Neural progenitor cell (in vitro differentiated cells): ENCODE measurements at regions not wholly inside any gene's neighbourhood (a gene's known extent, or its start where the extent isn't known, plus 50 kb on each side); places are given as distances from the start of the nearest gene placed in this dataset.

Experiments
- DNase-seq: peaks from one replicate; pipeline ENCODE4 v3.0.0-alpha.2; 2016; ENCODE audit warnings: low spot score
- H2AFZ ChIP-seq: fragments of 200-600 bp; sonication (generic); replicated peaks from 2 replicates; pipeline ENCODE4 v1.6.1; 2016; ENCODE audit warnings: antibody characterized with exemption
- H3F3A ChIP-seq: fragments of 200-600 bp; sonication (generic); 2 replicates; pipeline ENCODE4 v1.6.1; 2016; ENCODE audit warnings: antibody characterized with exemption, low read depth
- H3K27ac ChIP-seq: fragments of 200-600 bp; sonication (generic); 2 replicates; pipeline ENCODE4 v1.5.1; 2016; ENCODE audit warnings: mild to moderate bottlenecking
- H3K27me3 ChIP-seq: fragments of 200-600 bp; sonication (generic); 2 replicates; pipeline ENCODE4 v1.6.1; 2016; ENCODE audit warnings: mild to moderate bottlenecking, moderate library complexity
- H3K36me3 ChIP-seq: fragments of 200-600 bp; sonication (generic); 2 replicates; pipeline ENCODE4 v1.5.1; 2016
- H3K4me1 ChIP-seq: fragments of 200-600 bp; sonication (generic); 2 replicates; pipeline ENCODE4 v1.6.1; 2016; ENCODE audit warnings: mixed run types
- H3K4me2 ChIP-seq: fragments of 200-600 bp; sonication (generic); 2 replicates; pipeline ENCODE4 v1.6.1; 2016
- H3K4me3 ChIP-seq: fragments of 200-600 bp; sonication (generic); 2 replicates; pipeline ENCODE4 v1.5.1; 2016
- H3K79me2 ChIP-seq: fragments of 200-600 bp; sonication (generic); 2 replicates; pipeline ENCODE4 v1.6.1; 2016; ENCODE audit warnings: low read depth
- H3K9ac ChIP-seq: fragments of 200-600 bp; sonication (generic); 2 replicates; pipeline ENCODE4 v1.6.1; 2016
- H3K9me3 ChIP-seq: fragments of 200-600 bp; sonication (generic); 2 replicates; pipeline ENCODE4 v1.5.1; 2016; ENCODE audit warnings: low read depth
- H4K20me1 ChIP-seq: fragments of 200-600 bp; sonication (generic); 2 replicates; pipeline ENCODE4 v1.6.1; 2016; ENCODE audit warnings: low read depth
- H3K27ac Mint-ChIP-seq: 3 replicates; pipeline ENCODE4 v1.8.0; 2021; ENCODE audit warnings: mixed read lengths
- H3K27me3 Mint-ChIP-seq: 2 replicates; pipeline ENCODE4 v1.8.0; 2022; ENCODE audit warnings: low read depth, mild to moderate bottlenecking, inconsistent platforms, moderate library complexity, mixed read lengths; ENCODE audit not compliant: insufficient read depth
- H3K36me3 Mint-ChIP-seq: 3 replicates; pipeline ENCODE4 v1.8.0; 2021; ENCODE audit warnings: mixed read lengths
- H3K4me1 Mint-ChIP-seq: 3 replicates; pipeline ENCODE4 v1.8.0; 2021; ENCODE audit warnings: mixed read lengths
- H3K4me3 Mint-ChIP-seq: 3 replicates; pipeline ENCODE4 v1.8.0; 2021; ENCODE audit warnings: mild to moderate bottlenecking, moderate library complexity, mixed read lengths
- H3K9me3 Mint-ChIP-seq: 3 replicates; pipeline ENCODE4 v1.8.0; 2020; ENCODE audit warnings: mixed read lengths
- EZH2 ChIP-seq: fragments of 200-600 bp; sonication (generic); IDR thresholded peaks from 2 replicates; pipeline ENCODE4 v1.6.1; 2017; ENCODE audit warnings: antibody characterized with exemption, mild to moderate bottlenecking, moderate library complexity
- EZH2phosphoT487 ChIP-seq: fragments of 200-600 bp; sonication (generic); IDR thresholded peaks from 2 replicates; pipeline ENCODE4 v1.6.1; 2017; ENCODE audit warnings: antibody characterized with exemption
- TF ChIP-seq, protein P1 (sequence below): fragments of 200-600 bp; sonication (generic); IDR thresholded peaks from 2 replicates; pipeline ENCODE4 v1.5.1; 2017; ENCODE audit warnings: antibody characterized with exemption, mild to moderate bottlenecking

DNA sequence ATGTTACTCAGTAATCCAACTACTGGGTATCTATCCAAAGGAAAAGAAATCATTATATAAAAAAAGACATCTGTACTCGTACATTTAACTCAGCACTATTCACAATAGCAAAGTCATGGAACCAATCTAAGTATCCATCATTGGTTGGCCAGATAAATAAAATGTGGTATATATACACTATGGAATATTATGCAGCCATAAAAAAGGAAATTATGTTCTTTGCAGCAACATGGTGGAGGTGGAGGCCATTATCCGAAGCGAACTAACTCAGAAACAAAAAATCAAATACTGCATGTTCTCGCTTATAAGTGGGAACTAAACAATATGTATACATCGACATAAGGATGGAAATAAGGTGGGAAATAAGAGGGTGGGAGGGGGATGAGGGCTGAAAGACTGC is 56.2 kb upstream of the ANTXRL start:
- Mint-ChIP-seq H3K36me3 (no peaks in the 10 kb centered on the region), H3K4me3 (no peak overlapping the region), H3K4me1 (no peaks in the 10 kb centered on the region), H3K9me3 (peaks cover 3% of the 10 kb centered on the region), H3K27ac (no peak overlapping the region), H3K27me3 (peaks cover 3% of the 10 kb centered on the region)
- H3K9ac ChIP-seq = no peak overlapping the region
- no peak overlapping the region for H3K4me3 ChIP-seq
- H3K27ac ChIP-seq = no peak overlapping the region
- H3K4me2 ChIP-seq = no peak overlapping the region
- H4K20me1 ChIP-seq = no peaks in the 10 kb centered on the region
- no peaks in the 10 kb centered on the region for H3K4me1 ChIP-seq
- no peaks in the 10 kb centered on the region for H3K36me3 ChIP-seq
- no peaks in the 10 kb centered on the region for H3K9me3 ChIP-seq
- no peak overlapping the region for H2AFZ ChIP-seq
- TF ChIP-seq EZH2phosphoT487 (no peak), EZH2 (no peak)
- TF ChIP-seq, protein P1, sequence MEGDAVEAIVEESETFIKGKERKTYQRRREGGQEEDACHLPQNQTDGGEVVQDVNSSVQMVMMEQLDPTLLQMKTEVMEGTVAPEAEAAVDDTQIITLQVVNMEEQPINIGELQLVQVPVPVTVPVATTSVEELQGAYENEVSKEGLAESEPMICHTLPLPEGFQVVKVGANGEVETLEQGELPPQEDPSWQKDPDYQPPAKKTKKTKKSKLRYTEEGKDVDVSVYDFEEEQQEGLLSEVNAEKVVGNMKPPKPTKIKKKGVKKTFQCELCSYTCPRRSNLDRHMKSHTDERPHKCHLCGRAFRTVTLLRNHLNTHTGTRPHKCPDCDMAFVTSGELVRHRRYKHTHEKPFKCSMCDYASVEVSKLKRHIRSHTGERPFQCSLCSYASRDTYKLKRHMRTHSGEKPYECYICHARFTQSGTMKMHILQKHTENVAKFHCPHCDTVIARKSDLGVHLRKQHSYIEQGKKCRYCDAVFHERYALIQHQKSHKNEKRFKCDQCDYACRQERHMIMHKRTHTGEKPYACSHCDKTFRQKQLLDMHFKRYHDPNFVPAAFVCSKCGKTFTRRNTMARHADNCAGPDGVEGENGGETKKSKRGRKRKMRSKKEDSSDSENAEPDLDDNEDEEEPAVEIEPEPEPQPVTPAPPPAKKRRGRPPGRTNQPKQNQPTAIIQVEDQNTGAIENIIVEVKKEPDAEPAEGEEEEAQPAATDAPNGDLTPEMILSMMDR = no peak
- DNase-seq = no peak
- no peaks in the 10 kb centered on the region for H3F3A ChIP-seq
- no peaks in the 10 kb centered on the region for H3K27me3 ChIP-seq
- H3K79me2 ChIP-seq = no peaks in the 10 kb centered on the region

DNA sequence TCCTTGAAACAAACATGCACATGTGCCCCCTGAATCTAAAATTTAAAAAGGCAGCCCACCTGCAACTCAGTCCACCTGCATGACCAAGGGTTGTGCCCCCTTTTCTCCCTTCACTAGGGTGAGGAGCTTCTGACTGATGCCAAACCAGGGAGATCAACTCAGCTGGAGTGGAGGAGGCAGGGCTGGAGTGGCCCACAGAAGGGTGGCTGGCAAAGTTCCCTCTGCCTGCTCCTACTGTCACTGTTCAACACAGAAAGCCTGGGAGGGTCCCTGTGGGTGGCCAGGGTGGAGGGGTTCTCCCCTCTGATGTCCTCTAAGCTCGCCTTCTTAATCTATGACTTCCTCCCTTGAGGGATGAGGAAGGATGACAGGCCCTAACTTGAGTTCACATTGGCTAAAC is 55.7 kb upstream of the ANTXRL start:
- Histone ChIP-seq H3K9ac (no peak overlapping the region), H2AFZ (no peak overlapping the region), H3K4me1 (no peaks in the 10 kb centered on the region), H3K36me3 (no peaks in the 10 kb centered on the region), H3F3A (no peaks in the 10 kb centered on the region), H4K20me1 (no peaks in the 10 kb centered on the region), H3K79me2 (no peaks in the 10 kb centered on the region), H3K9me3 (no peaks in the 10 kb centered on the region), H3K27ac (no peak overlapping the region), H3K4me3 (no peak overlapping the region), H3K27me3 (no peaks in the 10 kb centered on the region), H3K4me2 (no peak overlapping the region)
- Mint-ChIP-seq H3K36me3 (no peaks in the 10 kb centered on the region), H3K27me3 (peaks cover 3% of the 10 kb centered on the region), H3K9me3 (peaks cover 3% of the 10 kb centered on the region), H3K27ac (no peak overlapping the region), H3K4me3 (no peak overlapping the region), H3K4me1 (no peaks in the 10 kb centered on the region)
- no peak for DNase-seq
- TF ChIP-seq EZH2 (no peak), EZH2phosphoT487 (no peak)
- TF ChIP-seq, protein P1 = no peak

DNA sequence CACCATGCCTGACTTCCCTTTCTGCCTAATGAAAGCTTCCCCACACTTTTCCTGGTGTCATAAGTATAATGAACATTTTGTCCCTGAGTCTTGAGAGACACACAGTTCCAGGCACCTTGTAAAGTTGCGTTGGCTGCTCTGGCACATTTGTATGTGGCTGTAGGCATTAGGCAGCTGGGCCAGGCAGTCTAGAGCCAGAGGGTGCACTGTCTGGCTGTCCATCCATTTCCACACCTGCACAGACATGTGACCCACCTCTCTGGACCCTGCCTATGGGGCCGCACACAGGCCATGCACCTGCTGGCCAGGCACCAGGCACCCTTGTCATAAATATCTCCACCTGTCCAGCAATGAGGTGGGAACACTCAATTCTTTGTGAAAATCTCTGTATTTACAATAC is 54.7 kb upstream of the ANTXRL start:
- Mint-ChIP-seq H3K36me3 (no peaks in the 10 kb centered on the region), H3K4me1 (no peaks in the 10 kb centered on the region), H3K4me3 (no peak overlapping the region), H3K27me3 (peaks cover under 1% of the 10 kb centered on the region), H3K27ac (no peak overlapping the region), H3K9me3 (peaks cover 3% of the 10 kb centered on the region)
- DNase-seq = no peak
- Histone ChIP-seq H3K27ac (no peak overlapping the region), H3K79me2 (no peaks in the 10 kb centered on the region), H3K36me3 (no peaks in the 10 kb centered on the region), H3K4me2 (no peak overlapping the region), H2AFZ (no peak overlapping the region), H3K4me3 (no peak overlapping the region), H4K20me1 (no peaks in the 10 kb centered on the region), H3K27me3 (no peaks in the 10 kb centered on the region), H3K4me1 (no peaks in the 10 kb centered on the region), H3K9ac (no peak overlapping the region), H3K9me3 (no peaks in the 10 kb centered on the region), H3F3A (no peaks in the 10 kb centered on the region)
- TF ChIP-seq EZH2 (no peak), EZH2phosphoT487 (no peak)
- TF ChIP-seq, protein P1 = no peak

DNA sequence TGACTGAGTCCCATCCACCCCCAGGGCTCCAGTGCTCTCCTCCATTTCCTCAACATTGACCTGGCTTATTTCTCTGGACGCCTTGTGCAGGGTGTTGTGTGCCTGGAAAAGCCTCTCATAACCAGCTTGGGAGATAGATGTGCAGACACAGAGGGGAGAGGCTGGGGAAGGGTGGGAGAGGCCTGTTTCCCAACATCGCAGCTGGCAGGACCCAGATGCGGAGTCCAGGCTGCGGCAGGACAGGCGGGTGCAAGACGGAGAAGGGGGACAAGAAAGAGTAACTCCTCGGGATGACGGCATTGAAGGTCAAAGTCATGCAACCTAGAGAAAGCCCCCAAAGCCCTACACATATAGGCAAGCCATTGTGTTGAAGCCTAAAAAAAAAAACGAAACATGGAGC is 54.1 kb upstream of the ANTXRL start:
- Histone ChIP-seq H3K4me1 (no peaks in the 10 kb centered on the region), H2AFZ (no peak overlapping the region), H3F3A (no peaks in the 10 kb centered on the region), H3K27ac (no peak overlapping the region), H3K79me2 (no peaks in the 10 kb centered on the region), H3K36me3 (no peaks in the 10 kb centered on the region), H3K9ac (no peak overlapping the region), H3K4me2 (no peak overlapping the region), H3K4me3 (no peak overlapping the region), H3K9me3 (no peaks in the 10 kb centered on the region), H3K27me3 (no peaks in the 10 kb centered on the region), H4K20me1 (no peaks in the 10 kb centered on the region)
- Mint-ChIP-seq H3K9me3 (peaks cover 3% of the 10 kb centered on the region), H3K27me3 (no peaks in the 10 kb centered on the region), H3K4me3 (no peak overlapping the region), H3K27ac (no peak overlapping the region), H3K36me3 (no peaks in the 10 kb centered on the region), H3K4me1 (no peaks in the 10 kb centered on the region)
- no peak for DNase-seq
- TF ChIP-seq EZH2 (no peak), EZH2phosphoT487 (no peak)
- TF ChIP-seq, protein P1 = no peak
